Panc1 (cell line): ENCODE measurements at regions not wholly inside any gene's neighbourhood (a gene's known extent, or its start where the extent isn't known, plus 50 kb on each side); places are given as distances from the start of the nearest gene placed in this dataset.

ENCODE experiments used
- POLR2AphosphoS5 ChIP-seq: IDR thresholded peaks from 2 replicates; pipeline ENCODE4 v1.6.1; 2012; ENCODE audit warnings: mild to moderate bottlenecking, low read depth, low read length, moderate library complexity
- SIN3A ChIP-seq: IDR thresholded peaks from 2 replicates; pipeline ENCODE4 v1.6.1; 2012; ENCODE audit warnings: low read depth, mild to moderate bottlenecking, low read length, moderate library complexity, borderline replicate concordance; ENCODE audit not compliant: insufficient read depth
- TF ChIP-seq, protein P1 (sequence below): fragments of 450-650 bp; IDR thresholded peaks from 2 replicates; pipeline ENCODE4 v1.5.1; 2017; ENCODE audit warnings: mild to moderate bottlenecking

DNA sequence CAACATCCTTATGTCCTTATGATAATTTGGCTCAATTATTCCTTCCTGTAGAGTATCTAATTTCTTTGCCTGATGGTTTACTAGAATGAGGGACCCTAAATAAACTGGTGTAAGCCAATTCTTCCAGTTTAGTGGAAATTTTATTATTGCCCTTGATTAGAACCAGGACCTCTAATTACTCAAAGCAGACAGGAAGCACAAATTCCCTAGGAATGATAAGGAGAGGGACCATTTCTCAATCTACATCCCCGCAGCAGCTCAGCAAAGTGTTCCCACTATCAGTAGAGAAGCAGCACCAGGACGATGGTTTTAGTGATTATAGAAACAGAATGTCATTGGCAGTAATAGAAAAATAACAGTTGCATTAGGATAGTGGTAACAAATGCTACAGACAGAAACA is 97.1 kb downstream of the PLPPR4 start:
- TF ChIP-seq, protein P1, sequence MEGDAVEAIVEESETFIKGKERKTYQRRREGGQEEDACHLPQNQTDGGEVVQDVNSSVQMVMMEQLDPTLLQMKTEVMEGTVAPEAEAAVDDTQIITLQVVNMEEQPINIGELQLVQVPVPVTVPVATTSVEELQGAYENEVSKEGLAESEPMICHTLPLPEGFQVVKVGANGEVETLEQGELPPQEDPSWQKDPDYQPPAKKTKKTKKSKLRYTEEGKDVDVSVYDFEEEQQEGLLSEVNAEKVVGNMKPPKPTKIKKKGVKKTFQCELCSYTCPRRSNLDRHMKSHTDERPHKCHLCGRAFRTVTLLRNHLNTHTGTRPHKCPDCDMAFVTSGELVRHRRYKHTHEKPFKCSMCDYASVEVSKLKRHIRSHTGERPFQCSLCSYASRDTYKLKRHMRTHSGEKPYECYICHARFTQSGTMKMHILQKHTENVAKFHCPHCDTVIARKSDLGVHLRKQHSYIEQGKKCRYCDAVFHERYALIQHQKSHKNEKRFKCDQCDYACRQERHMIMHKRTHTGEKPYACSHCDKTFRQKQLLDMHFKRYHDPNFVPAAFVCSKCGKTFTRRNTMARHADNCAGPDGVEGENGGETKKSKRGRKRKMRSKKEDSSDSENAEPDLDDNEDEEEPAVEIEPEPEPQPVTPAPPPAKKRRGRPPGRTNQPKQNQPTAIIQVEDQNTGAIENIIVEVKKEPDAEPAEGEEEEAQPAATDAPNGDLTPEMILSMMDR: no peak
- no peak for TF ChIP-seq SIN3A
- no peak for TF ChIP-seq POLR2AphosphoS5
